ENCODE measurements at regions not wholly inside any gene's neighbourhood (a gene's known extent, or its start where the extent isn't known, plus 50 kb on each side); places are given as distances from the start of the nearest gene placed in this dataset.

DNA sequence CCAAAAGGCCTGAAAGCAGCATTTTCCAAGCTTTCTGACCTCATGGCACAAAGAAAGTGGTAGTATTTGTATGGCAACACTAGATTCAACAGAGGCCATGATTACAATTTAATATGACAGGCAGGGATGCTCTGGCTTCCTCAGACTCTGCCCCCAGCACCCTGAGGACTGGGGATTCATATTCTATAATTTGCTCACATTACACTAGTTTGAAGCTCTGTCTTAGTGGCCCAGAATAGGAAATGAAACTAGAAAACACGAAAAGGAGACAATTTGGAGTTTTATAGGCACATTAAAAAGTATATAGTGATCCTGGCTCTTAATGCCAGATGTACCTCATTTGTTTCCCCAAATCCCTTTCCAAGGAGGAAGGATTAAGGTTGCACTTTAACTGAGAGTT is 173.0 kb upstream of the STK17B start:
- TF ChIP-seq POLR2A (IDR thresholded peaks at IDR 0.05): no peak
- TF ChIP-seq EP300 (IDR thresholded peaks at IDR 0.05): no peak
- TF ChIP-seq, protein P1, sequence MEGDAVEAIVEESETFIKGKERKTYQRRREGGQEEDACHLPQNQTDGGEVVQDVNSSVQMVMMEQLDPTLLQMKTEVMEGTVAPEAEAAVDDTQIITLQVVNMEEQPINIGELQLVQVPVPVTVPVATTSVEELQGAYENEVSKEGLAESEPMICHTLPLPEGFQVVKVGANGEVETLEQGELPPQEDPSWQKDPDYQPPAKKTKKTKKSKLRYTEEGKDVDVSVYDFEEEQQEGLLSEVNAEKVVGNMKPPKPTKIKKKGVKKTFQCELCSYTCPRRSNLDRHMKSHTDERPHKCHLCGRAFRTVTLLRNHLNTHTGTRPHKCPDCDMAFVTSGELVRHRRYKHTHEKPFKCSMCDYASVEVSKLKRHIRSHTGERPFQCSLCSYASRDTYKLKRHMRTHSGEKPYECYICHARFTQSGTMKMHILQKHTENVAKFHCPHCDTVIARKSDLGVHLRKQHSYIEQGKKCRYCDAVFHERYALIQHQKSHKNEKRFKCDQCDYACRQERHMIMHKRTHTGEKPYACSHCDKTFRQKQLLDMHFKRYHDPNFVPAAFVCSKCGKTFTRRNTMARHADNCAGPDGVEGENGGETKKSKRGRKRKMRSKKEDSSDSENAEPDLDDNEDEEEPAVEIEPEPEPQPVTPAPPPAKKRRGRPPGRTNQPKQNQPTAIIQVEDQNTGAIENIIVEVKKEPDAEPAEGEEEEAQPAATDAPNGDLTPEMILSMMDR (IDR thresholded peaks at IDR 0.05): no peak
- TF ChIP-seq POLR2AphosphoS5 (IDR thresholded peaks at IDR 0.05): no peak

Data from stomach (tissue), 4 donors.